GM12892 (cell line): ENCODE measurements at regions not wholly inside any gene's neighbourhood (a gene's known extent, or its start where the extent isn't known, plus 50 kb on each side); places are given as distances from the start of the nearest gene placed in this dataset.

Source experiments
- POLR2A ChIP-seq: IDR thresholded peaks from 2 replicates; pipeline ENCODE4 v1.6.1; 2011; ENCODE audit warnings: low read depth, low read length, control low read depth
- POLR2AphosphoS5 ChIP-seq: IDR thresholded peaks from 2 replicates; pipeline ENCODE4 v1.6.1; 2011; ENCODE audit warnings: low read depth, low read length, control low read depth
- TAF1 ChIP-seq: IDR thresholded peaks from 2 replicates; pipeline ENCODE4 v1.6.1; 2011; ENCODE audit warnings: low read depth, mild to moderate bottlenecking, control low read depth, low read length, borderline replicate concordance

- TF ChIP-seq POLR2AphosphoS5 (no peak), POLR2A (no peak), TAF1 (no peak)
Measured at GRCh38 chr2:220269367-220269766, 641.9 kb downstream of the SLC4A3 start.
